SU-DHL-6 (cell line): ENCODE measurements at regions not wholly inside any gene's neighbourhood (a gene's known extent, or its start where the extent isn't known, plus 50 kb on each side); places are given as distances from the start of the nearest gene placed in this dataset.

Experiments
- EZH2phosphoT487 ChIP-seq: fragments of 200-600 bp; sonication (generic), shearing (Covaris generic); conservative IDR thresholded peaks from 2 replicates; pipeline ENCODE4 v1.6.1; 2018; ENCODE audit warnings: mild to moderate bottlenecking, antibody characterized with exemption, low read length, moderate library complexity, mixed read lengths
- TF ChIP-seq, protein P1 (sequence below): fragments of 200-600 bp; sonication (generic); IDR thresholded peaks from one replicate; pipeline ENCODE4 v1.5.1; 2017; ENCODE audit warnings: antibody characterized with exemption, mild to moderate bottlenecking, low read length, moderate library complexity; ENCODE audit not compliant: insufficient read depth, poor library complexity, severe bottlenecking

DNA sequence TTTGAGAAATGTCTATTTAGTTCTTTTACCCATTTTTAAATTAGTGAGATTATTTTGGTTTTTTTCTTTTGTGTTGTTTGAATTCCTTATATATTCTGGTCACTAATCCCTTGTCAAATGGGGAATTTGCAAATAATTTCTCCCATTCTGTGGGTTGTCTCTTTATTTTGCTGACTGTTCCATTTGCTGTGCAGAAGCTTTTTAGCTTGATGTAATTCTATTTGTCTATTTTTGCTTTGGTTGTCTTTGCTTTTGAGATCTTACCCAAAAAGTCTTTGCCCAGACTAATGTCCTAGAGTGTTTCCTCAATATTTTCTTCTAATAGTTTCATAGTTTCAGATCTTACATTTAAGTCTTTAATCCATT lies 472.9 kb downstream of the TBL1XR1 start:
- TF ChIP-seq, protein P1, sequence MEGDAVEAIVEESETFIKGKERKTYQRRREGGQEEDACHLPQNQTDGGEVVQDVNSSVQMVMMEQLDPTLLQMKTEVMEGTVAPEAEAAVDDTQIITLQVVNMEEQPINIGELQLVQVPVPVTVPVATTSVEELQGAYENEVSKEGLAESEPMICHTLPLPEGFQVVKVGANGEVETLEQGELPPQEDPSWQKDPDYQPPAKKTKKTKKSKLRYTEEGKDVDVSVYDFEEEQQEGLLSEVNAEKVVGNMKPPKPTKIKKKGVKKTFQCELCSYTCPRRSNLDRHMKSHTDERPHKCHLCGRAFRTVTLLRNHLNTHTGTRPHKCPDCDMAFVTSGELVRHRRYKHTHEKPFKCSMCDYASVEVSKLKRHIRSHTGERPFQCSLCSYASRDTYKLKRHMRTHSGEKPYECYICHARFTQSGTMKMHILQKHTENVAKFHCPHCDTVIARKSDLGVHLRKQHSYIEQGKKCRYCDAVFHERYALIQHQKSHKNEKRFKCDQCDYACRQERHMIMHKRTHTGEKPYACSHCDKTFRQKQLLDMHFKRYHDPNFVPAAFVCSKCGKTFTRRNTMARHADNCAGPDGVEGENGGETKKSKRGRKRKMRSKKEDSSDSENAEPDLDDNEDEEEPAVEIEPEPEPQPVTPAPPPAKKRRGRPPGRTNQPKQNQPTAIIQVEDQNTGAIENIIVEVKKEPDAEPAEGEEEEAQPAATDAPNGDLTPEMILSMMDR, result no peak
- no peak for TF ChIP-seq EZH2phosphoT487
